SK-N-SH (cell line): ENCODE measurements at regions not wholly inside any gene's neighbourhood (a gene's known extent, or its start where the extent isn't known, plus 50 kb on each side); places are given as distances from the start of the nearest gene placed in this dataset.

Source experiments
- CTCF ChIA-PET: fragments of 300-600, 350-600 bp; formaldehyde crosslinking; extraction: SDS; loops from one replicate; lab custom pipeline; 2021; lab: Yijun Ruan, JAX
- POLR2A ChIA-PET: fragments of 350-600 bp; sonication (Branson Sonifier 250); formaldehyde crosslinking; extraction: SDS; loops from one replicate; lab custom pipeline; 2020; ENCODE audit warnings: antibody characterized with exemption, inconsistent platforms; lab: Yijun Ruan, JAX
- DNase-seq: peaks from one replicate; pipeline ENCODE4 v3.0.0; 2012
- H2AFZ ChIP-seq: fragments of 200-600 bp; sonication (generic); 2 replicates; pipeline ENCODE4 v1.8.1; 2016; ENCODE audit warnings: antibody characterized with exemption, mild to moderate bottlenecking, low read depth
- H3F3A ChIP-seq: fragments of 200-600 bp; sonication (generic); replicated peaks from 2 replicates; pipeline ENCODE3; 2016; ENCODE audit warnings: antibody characterized with exemption, mild to moderate bottlenecking; ENCODE audit not compliant: insufficient read depth
- H3K27ac ChIP-seq, 2 experiments: fragments of 200-500 bp in 1 of 2; fragments of 200-600 bp in 1 of 2; sonication (Bioruptor generic) in 1 of 2; sonication (generic), shearing (Covaris generic) in 1 of 2; 2 replicates each; pipeline versions ENCODE4 v1.5.1 to v1.6.1; 2014 to 2016; ENCODE audit warnings: low read depth in 2 of 2, inconsistent platforms in 1 of 2, low read length in 1 of 2, mild to moderate bottlenecking in 1 of 2, mixed read lengths in 1 of 2
- H3K27me3 ChIP-seq: fragments of 200-600 bp; sonication (generic), shearing (Covaris generic); 2 replicates; pipeline ENCODE4 v1.6.1; 2016; ENCODE audit warnings: mixed run types; ENCODE audit not compliant: insufficient read depth
- H3K36me3 ChIP-seq, 2 experiments: fragments of 200-500 bp in 1 of 2; fragments of 200-600 bp in 1 of 2; sonication (Bioruptor generic) in 1 of 2; sonication (generic) in 1 of 2; replicated peaks in 1 of 2; 2 replicates each; pipeline versions ENCODE3 to v1.5.1; 2014 to 2016; ENCODE audit warnings: low read length in 1 of 2, mild to moderate bottlenecking in 1 of 2; ENCODE audit not compliant: insufficient read depth in 2 of 2, control insufficient read depth in 1 of 2
- H3K4me1 ChIP-seq, 2 experiments: fragments of 200-500 bp in 1 of 2; fragments of 200-600 bp in 1 of 2; sonication (Bioruptor generic) in 1 of 2; sonication (generic), shearing (Covaris generic) in 1 of 2; 2 replicates each; pipeline versions ENCODE4 v1.5.1 to v1.6.1; 2014 to 2016; ENCODE audit warnings: low read depth in 1 of 2, low read length in 1 of 2, mixed run types in 1 of 2; ENCODE audit not compliant: insufficient read depth in 2 of 2, control insufficient read depth in 1 of 2
- H3K4me2 ChIP-seq: fragments of 200-600 bp; sonication (generic), shearing (Covaris generic); 2 replicates; pipeline ENCODE4 v1.6.1; 2017; ENCODE audit warnings: mixed run types
- H3K4me3 ChIP-seq, 2 experiments: fragments of 200-500 bp in 1 of 2; fragments of 200-600 bp in 1 of 2; sonication (Bioruptor generic) in 1 of 2; sonication (generic), shearing (Covaris generic) in 1 of 2; 2 replicates each; pipeline versions ENCODE4 v1.5.1 to v1.8.1; 2014 to 2016; ENCODE audit warnings: low read depth in 2 of 2, inconsistent platforms in 1 of 2, low read length in 1 of 2, mild to moderate bottlenecking in 1 of 2, mixed read lengths in 1 of 2, moderate library complexity in 1 of 2
- H3K79me2 ChIP-seq: fragments of 200-600 bp; sonication (generic); 2 replicates; pipeline ENCODE4 v1.8.1; 2017; ENCODE audit warnings: mild to moderate bottlenecking; ENCODE audit not compliant: insufficient read depth
- H3K9ac ChIP-seq: fragments of 200-600 bp; sonication (generic); 2 replicates; pipeline ENCODE4 v1.6.1; 2017; ENCODE audit warnings: mixed run types
- H3K9me2 ChIP-seq: fragments of 200-600 bp; sonication (generic); 2 replicates; pipeline ENCODE4 v1.6.1; 2017; ENCODE audit warnings: mixed run types
- H3K9me3 ChIP-seq: fragments of 200-600 bp; sonication (generic); 2 replicates; pipeline ENCODE4 v1.6.1; 2017; ENCODE audit warnings: mixed run types, mild to moderate bottlenecking, moderate library complexity
- H4K20me1 ChIP-seq: fragments of 200-600 bp; sonication (generic); 2 replicates; pipeline ENCODE4 v1.6.1; 2017; ENCODE audit warnings: mild to moderate bottlenecking, mixed run types; ENCODE audit not compliant: insufficient read depth
- CHD2 ChIP-seq: fragments of 150-350 bp; IDR thresholded peaks from 2 replicates; pipeline ENCODE4 v1.6.1; 2018; ENCODE audit warnings: low read length; ENCODE audit not compliant: partially characterized antibody
- ELF1 ChIP-seq: IDR thresholded peaks from 2 replicates; pipeline ENCODE4 v1.4.0; 2012
- FOXJ3 ChIP-seq: sonication (generic); formaldehyde crosslinking; IDR thresholded peaks from 2 replicates; pipeline ENCODE4 v1.5.1; 2020; ENCODE audit warnings: mild to moderate bottlenecking, missing genetic modification reagents
- FOXM1 ChIP-seq: IDR thresholded peaks from 2 replicates; pipeline ENCODE4 v1.4.0; 2012; ENCODE audit warnings: low read depth, mild to moderate bottlenecking
- GABPA ChIP-seq: IDR thresholded peaks from 2 replicates; pipeline ENCODE4 v1.4.0; 2012; ENCODE audit warnings: low read depth, mild to moderate bottlenecking
- GATA2 ChIP-seq: sonication (generic); formaldehyde crosslinking; IDR thresholded peaks from 2 replicates; pipeline ENCODE4 v1.5.0; 2020; ENCODE audit warnings: mild to moderate bottlenecking, missing genetic modification reagents
- JUND ChIP-seq: IDR thresholded peaks from 2 replicates; pipeline ENCODE4 v1.4.0; 2012
- MEF2A ChIP-seq: IDR thresholded peaks from 2 replicates; pipeline ENCODE4 v1.4.0; 2012; ENCODE audit warnings: low read depth, borderline replicate concordance
- MXI1 ChIP-seq: IDR thresholded peaks from 2 replicates; pipeline ENCODE4 v1.6.1; 2012; ENCODE audit warnings: mild to moderate bottlenecking, low read depth, low read length, improper control_type of control experiment
- RXRA ChIP-seq: IDR thresholded peaks from 2 replicates; pipeline ENCODE4 v1.4.0; 2012; ENCODE audit warnings: low read depth, mild to moderate bottlenecking, borderline replicate concordance
- SMC3 ChIP-seq: IDR thresholded peaks from 2 replicates; pipeline ENCODE4 v1.6.1; 2012; ENCODE audit warnings: low read depth, low read length, improper control_type of control experiment
- TAF1 ChIP-seq: IDR thresholded peaks from 2 replicates; pipeline ENCODE4 v1.6.1; 2012; ENCODE audit warnings: low read depth, mild to moderate bottlenecking, low read length, moderate library complexity, borderline replicate concordance
- TEAD4 ChIP-seq: IDR thresholded peaks from 2 replicates; pipeline ENCODE4 v1.4.0; 2012; ENCODE audit warnings: mild to moderate bottlenecking, borderline replicate concordance; ENCODE audit not compliant: insufficient read depth
- YY1 ChIP-seq: IDR thresholded peaks from 2 replicates; pipeline ENCODE4 v1.4.0; 2012; ENCODE audit warnings: low read depth, mild to moderate bottlenecking
- WGBS: methylation state at CpG from one replicate; pipeline ENCODE4 v1.1.6; 2017; ENCODE audit warnings: low lambda C conversion rate; 5-methylcytosine and 5-hydroxymethylcytosine counted together
- TF ChIP-seq, protein P1 (sequence below): IDR thresholded peaks from 2 replicates; pipeline ENCODE4; 2012
- TF ChIP-seq, protein P2 (sequence below): IDR thresholded peaks from 2 replicates; pipeline ENCODE4 v1.6.1; 2012; ENCODE audit warnings: mild to moderate bottlenecking, low read depth, low read length, moderate library complexity
- TF ChIP-seq, protein P3 (sequence below): fragments of 200-600 bp; sonication (generic); IDR thresholded peaks from 2 replicates; pipeline ENCODE4 v1.6.1; 2017; ENCODE audit warnings: antibody characterized with exemption, mild to moderate bottlenecking, moderate library complexity
- TF ChIP-seq, protein P4 (sequence below): IDR thresholded peaks from 2 replicates; pipeline ENCODE4 v1.4.0; 2012; ENCODE audit warnings: low read depth, borderline replicate concordance
- TF ChIP-seq, protein P5 (sequence below): fragments of 150-350 bp; IDR thresholded peaks from 2 replicates; pipeline ENCODE4 v1.6.1; 2017; ENCODE audit warnings: antibody characterized with exemption, low read length, low read depth, borderline replicate concordance
- TF ChIP-seq, protein P6 (sequence below): IDR thresholded peaks from 2 replicates; pipeline ENCODE4 v1.4.0; 2012; ENCODE audit warnings: low read depth
- TF ChIP-seq, protein P7 (sequence below): fragments of 150-350 bp; IDR thresholded peaks from 2 replicates; pipeline ENCODE4 v1.6.1; 2016; ENCODE audit warnings: mild to moderate bottlenecking, low read depth, low read length

DNA sequence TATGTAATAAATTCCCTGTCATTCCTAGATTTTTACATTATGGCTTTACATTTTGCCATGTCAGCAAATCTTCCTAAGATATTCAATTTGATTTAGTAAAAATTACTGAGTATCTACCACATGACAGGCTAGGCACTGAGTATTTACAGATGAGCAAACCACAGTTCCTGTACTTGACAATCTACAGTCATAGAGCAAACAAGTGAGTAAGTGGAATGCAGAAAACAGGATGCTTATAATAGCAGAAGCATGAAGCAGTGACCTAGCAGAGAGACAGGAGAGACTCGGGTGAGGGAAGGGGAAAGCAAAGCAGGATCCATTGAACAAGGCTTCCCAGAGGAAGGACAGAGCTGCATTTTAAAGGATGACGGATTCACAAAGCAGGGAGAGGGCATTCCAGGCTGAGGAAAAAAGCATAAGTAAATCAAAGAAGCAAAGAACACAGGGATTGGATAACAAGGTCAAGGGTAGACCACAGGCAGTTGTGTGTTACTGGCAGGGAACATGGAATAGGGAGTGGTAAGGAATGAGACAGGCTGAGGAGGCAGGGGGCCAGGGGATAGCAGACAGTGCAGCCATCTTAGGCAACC lies 124.7 kb upstream of the C1QTNF7 start:
- Histone ChIP-seq H3K9me3 (no peaks in the 10 kb centered on the region), H3K9me2 (no peaks in the 10 kb centered on the region), H3K9ac (peak overlapping the region; percentile 46; the same call in 1 of the 2 replicates), H4K20me1 (no peaks in the 10 kb centered on the region), H3K79me2 (no peaks in the 10 kb centered on the region), H3K4me1 (peaks cover 6 to 14% of the 10 kb centered on the region in 2 experiments), H3K36me3 (no peaks in the 10 kb centered on the region), H2AFZ (peak overlapping the region; percentile 70; the same call in 1 of the 2 replicates), H3K27me3 (no peaks in the 10 kb centered on the region), H3K4me2 (peak overlapping the region; percentile 58), H3F3A (peaks cover 9% of the 10 kb centered on the region), H3K27ac (peak overlapping the region; percentile 74 to 75), H3K4me3 (peak overlapping the region in 1 of 2 experiments; percentile 13; a peak in 1 of 4 replicates)
- DNase-seq = no peak
- 24% methylated on average over 2 of the region's 2 CpGs for WGBS
- ChIA-PET POLR2A (no interaction called here), CTCF (interaction anchor here (1.3 to 1.5 kb wide), 2 partner anchors 93 to 154 kb away, joined by 4 to 5 read pairs; no protein-coding TSS in a partner anchor)
- TF ChIP-seq YY1 = peak; percentile 10; the same call in 1 of the 2 replicates
- no peak for TF ChIP-seq TAF1
- TF ChIP-seq, protein P1, sequence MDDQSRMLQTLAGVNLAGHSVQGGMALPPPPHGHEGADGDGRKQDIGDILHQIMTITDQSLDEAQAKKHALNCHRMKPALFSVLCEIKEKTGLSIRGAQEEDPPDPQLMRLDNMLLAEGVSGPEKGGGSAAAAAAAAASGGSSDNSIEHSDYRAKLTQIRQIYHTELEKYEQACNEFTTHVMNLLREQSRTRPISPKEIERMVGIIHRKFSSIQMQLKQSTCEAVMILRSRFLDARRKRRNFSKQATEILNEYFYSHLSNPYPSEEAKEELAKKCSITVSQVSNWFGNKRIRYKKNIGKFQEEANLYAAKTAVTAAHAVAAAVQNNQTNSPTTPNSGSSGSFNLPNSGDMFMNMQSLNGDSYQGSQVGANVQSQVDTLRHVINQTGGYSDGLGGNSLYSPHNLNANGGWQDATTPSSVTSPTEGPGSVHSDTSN = peak; percentile 92
- no peak for TF ChIP-seq CHD2
- no peak for TF ChIP-seq FOXJ3 (CRISPR knock-in tag)
- peak; percentile 67; the same call in 1 of the 2 replicates for TF ChIP-seq RXRA
- no peak for TF ChIP-seq ELF1
- no peak for TF ChIP-seq MEF2A
- TF ChIP-seq, protein P2, sequence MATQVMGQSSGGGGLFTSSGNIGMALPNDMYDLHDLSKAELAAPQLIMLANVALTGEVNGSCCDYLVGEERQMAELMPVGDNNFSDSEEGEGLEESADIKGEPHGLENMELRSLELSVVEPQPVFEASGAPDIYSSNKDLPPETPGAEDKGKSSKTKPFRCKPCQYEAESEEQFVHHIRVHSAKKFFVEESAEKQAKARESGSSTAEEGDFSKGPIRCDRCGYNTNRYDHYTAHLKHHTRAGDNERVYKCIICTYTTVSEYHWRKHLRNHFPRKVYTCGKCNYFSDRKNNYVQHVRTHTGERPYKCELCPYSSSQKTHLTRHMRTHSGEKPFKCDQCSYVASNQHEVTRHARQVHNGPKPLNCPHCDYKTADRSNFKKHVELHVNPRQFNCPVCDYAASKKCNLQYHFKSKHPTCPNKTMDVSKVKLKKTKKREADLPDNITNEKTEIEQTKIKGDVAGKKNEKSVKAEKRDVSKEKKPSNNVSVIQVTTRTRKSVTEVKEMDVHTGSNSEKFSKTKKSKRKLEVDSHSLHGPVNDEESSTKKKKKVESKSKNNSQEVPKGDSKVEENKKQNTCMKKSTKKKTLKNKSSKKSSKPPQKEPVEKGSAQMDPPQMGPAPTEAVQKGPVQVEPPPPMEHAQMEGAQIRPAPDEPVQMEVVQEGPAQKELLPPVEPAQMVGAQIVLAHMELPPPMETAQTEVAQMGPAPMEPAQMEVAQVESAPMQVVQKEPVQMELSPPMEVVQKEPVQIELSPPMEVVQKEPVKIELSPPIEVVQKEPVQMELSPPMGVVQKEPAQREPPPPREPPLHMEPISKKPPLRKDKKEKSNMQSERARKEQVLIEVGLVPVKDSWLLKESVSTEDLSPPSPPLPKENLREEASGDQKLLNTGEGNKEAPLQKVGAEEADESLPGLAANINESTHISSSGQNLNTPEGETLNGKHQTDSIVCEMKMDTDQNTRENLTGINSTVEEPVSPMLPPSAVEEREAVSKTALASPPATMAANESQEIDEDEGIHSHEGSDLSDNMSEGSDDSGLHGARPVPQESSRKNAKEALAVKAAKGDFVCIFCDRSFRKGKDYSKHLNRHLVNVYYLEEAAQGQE = no peak
- peak; percentile 80 for TF ChIP-seq TEAD4
- no peak for TF ChIP-seq MXI1
- TF ChIP-seq, protein P3, sequence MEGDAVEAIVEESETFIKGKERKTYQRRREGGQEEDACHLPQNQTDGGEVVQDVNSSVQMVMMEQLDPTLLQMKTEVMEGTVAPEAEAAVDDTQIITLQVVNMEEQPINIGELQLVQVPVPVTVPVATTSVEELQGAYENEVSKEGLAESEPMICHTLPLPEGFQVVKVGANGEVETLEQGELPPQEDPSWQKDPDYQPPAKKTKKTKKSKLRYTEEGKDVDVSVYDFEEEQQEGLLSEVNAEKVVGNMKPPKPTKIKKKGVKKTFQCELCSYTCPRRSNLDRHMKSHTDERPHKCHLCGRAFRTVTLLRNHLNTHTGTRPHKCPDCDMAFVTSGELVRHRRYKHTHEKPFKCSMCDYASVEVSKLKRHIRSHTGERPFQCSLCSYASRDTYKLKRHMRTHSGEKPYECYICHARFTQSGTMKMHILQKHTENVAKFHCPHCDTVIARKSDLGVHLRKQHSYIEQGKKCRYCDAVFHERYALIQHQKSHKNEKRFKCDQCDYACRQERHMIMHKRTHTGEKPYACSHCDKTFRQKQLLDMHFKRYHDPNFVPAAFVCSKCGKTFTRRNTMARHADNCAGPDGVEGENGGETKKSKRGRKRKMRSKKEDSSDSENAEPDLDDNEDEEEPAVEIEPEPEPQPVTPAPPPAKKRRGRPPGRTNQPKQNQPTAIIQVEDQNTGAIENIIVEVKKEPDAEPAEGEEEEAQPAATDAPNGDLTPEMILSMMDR = no peak
- TF ChIP-seq, protein P4, sequence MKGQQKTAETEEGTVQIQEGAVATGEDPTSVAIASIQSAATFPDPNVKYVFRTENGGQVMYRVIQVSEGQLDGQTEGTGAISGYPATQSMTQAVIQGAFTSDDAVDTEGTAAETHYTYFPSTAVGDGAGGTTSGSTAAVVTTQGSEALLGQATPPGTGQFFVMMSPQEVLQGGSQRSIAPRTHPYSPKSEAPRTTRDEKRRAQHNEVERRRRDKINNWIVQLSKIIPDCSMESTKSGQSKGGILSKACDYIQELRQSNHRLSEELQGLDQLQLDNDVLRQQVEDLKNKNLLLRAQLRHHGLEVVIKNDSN = peak; percentile 44; the same call in 1 of the 2 replicates
- TF ChIP-seq GABPA = no peak
- TF ChIP-seq, protein P5, sequence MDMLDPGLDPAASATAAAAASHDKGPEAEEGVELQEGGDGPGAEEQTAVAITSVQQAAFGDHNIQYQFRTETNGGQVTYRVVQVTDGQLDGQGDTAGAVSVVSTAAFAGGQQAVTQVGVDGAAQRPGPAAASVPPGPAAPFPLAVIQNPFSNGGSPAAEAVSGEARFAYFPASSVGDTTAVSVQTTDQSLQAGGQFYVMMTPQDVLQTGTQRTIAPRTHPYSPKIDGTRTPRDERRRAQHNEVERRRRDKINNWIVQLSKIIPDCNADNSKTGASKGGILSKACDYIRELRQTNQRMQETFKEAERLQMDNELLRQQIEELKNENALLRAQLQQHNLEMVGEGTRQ = no peak
- TF ChIP-seq FOXM1 = no peak
- TF ChIP-seq, protein P6, sequence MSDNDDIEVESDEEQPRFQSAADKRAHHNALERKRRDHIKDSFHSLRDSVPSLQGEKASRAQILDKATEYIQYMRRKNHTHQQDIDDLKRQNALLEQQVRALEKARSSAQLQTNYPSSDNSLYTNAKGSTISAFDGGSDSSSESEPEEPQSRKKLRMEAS = no peak
- TF ChIP-seq SMC3 = peak; percentile 23; the same call in 1 of the 2 replicates
- peak; percentile 90 for TF ChIP-seq JUND
- no peak for TF ChIP-seq GATA2
- TF ChIP-seq, protein P7, sequence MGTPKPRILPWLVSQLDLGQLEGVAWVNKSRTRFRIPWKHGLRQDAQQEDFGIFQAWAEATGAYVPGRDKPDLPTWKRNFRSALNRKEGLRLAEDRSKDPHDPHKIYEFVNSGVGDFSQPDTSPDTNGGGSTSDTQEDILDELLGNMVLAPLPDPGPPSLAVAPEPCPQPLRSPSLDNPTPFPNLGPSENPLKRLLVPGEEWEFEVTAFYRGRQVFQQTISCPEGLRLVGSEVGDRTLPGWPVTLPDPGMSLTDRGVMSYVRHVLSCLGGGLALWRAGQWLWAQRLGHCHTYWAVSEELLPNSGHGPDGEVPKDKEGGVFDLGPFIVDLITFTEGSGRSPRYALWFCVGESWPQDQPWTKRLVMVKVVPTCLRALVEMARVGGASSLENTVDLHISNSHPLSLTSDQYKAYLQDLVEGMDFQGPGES = no peak
